ENCODE measurements at regions not wholly inside any gene's neighbourhood (a gene's known extent, or its start where the extent isn't known, plus 50 kb on each side); places are given as distances from the start of the nearest gene placed in this dataset.

GRCh38 chr12:67797185-67797741 is 148.7 kb downstream of the DYRK2 start:
- DNase-seq (ENCODE audit: low read depth, low spot score): no peak

- no peak for DNase-seq (ENCODE audit: low read depth, low spot score)
These were observed 149.2 kb downstream of the DYRK2 start for GRCh38 chr12:67797753-67798152.

- no peak for DNase-seq (ENCODE audit: low read depth, low spot score)
These were observed 150.2 kb downstream of the DYRK2 start for GRCh38 chr12:67798768-67799167.

GRCh38 chr12:67802731-67803130 is 154.2 kb downstream of the DYRK2 start:
- DNase-seq (ENCODE audit: low read depth, low spot score): peak; percentile 16

DNA sequence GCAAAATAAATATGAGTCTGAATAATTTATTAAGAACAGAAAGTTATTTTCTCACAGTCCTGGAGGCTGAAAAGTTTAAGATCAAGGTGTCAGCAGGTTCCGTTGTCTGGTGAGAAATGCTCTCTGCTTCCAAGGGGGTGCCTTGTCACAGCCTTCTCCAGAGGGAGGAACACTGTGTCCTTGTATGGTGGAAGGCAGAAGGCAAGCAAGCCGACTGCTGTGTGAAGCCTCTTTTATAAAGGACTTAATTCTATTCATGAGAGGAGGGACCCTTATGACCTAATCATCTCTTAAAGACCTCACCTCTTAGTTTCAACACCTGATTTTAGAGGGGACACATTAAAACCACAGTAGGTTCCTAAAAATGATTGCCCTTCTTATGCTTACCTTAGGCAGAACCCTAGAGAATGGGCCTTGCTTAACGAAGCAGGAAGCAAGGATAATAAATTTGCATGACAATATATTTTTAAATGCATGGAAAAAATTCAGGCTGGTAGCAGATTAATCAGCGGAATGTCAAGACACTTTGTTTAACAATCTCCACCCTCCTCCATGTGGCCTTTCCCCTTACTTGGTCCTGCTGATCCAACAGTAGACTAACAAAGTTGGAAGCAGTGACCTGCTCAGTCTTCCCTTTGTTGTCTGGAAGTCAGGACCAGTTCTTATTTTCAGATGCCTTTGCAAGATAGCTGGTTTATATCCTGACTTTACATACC is 154.9 kb downstream of the DYRK2 start:
- DNase-seq (ENCODE audit: low read depth, low spot score): no peak

DNA sequence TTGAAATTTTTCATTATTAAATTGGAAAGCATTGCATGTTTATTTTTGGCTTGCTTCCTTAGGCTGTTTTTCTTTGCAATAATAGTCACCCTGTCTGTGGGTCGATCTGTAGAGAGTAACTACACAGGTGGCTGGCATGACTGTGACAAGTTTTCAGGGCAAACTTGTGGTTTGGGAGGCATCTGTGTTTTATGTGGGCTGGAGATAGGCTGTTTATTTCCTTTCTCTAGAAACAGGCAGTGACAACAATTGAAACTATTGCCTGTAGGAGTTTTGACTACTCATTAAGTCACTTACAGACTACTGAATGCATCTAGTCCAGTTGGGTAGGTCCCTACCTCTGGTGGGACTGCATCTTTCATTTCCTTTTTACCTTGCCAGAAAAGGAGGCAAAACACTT is 155.6 kb downstream of the DYRK2 start:
- no peak for DNase-seq (ENCODE audit: low read depth, low spot score)

- DNase-seq (ENCODE audit: low read depth, low spot score): no peak
These were observed 159.3 kb downstream of the DYRK2 start for GRCh38 chr12:67807814-67808213.

GRCh38 chr12:67810166-67810565 is 161.6 kb downstream of the DYRK2 start:
- DNase-seq (ENCODE audit: low read depth, low spot score): no peak

- DNase-seq (ENCODE audit: low read depth, low spot score): no peak
These were observed 163.2 kb downstream of the DYRK2 start for GRCh38 chr12:67811437-67812361.

DNA sequence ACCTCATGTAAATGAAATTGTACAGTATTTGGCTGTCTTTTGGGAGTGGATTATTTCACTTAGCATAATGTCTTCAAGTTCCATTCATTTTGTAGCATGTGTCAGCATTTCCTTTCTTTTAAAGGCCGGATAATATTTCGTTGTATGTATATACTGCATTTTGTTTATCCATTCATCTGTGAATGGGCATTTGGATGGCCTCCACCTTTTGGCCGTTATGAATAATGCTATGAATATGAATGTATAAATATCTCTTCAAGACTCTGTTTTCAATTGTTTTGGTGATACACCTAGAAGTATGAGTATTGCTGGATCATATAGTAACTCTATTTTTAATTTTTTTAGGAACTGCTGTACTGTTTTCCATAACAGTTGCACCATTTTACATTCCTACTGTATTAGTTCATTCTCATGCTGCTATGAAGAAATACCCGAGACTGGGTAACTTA is 164.9 kb downstream of the DYRK2 start:
- no peak for DNase-seq (ENCODE audit: low read depth, low spot score)

- no peak for DNase-seq (ENCODE audit: low read depth, low spot score)
These were observed 167.7 kb downstream of the DYRK2 start for GRCh38 chr12:67816269-67816668.

DNA sequence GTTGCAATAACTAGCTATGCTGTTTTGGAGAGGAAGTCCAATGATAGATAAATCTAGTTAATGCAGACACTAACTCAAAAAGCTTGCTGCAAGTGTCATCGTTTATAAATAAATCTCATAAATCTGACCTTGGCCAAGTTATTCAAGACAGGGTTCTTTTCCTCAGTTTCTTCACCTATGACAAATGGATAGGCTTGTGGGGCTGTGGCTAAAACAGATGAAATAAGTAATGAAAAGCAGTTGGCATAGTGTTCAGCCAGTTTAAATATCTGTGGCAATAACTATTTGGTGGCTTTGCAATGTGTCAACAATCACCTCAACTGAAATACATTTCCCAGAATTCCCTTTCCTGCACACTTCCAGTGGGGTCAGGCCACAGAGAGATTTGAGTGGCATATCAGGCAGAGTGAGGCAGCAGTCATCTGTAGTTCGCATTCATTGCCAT is 169.9 kb downstream of the DYRK2 start:
- no peak for DNase-seq (ENCODE audit: low read depth, low spot score)

DNA sequence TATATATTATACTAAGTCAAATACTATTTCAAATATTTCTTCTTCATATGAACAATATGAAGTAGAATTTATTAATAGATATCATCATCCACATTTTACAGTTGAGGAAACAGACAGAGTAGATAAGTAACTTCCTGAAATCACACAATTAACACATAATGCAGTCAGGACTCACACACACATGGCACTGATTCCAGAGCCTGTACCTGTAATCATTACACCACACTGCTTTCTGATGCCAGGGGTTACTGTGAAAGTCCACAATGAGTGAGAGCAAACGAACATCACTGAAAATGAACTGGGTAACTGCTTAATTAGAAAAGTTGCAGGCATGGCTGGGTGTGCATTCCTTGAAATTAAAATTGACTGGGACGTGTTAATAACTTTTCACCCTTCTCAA is 169.3 kb upstream of the IFNG-AS1 start:
- DNase-seq (ENCODE audit: low read depth, low spot score): no peak

DNA sequence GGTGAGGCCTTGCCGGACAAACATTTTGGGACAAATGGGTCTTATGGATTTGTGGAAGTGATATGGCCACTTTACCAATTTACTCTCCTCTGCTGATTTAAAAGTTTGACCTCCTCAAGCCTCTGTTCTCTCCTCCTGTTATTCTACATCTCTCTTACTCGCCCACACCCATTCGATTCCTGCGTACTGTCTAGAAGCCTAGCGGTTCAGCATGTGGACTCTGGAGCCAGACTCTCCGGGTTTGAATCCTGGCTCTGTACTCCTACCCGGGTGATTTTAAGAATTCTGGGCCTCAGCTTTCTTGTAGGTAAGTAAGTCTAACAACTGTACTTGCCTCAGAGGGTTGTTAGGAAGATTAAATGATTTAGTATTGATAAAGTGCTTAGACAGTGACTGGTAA is 168.6 kb upstream of the IFNG-AS1 start:
- DNase-seq (ENCODE audit: low read depth, low spot score): no peak

DNA sequence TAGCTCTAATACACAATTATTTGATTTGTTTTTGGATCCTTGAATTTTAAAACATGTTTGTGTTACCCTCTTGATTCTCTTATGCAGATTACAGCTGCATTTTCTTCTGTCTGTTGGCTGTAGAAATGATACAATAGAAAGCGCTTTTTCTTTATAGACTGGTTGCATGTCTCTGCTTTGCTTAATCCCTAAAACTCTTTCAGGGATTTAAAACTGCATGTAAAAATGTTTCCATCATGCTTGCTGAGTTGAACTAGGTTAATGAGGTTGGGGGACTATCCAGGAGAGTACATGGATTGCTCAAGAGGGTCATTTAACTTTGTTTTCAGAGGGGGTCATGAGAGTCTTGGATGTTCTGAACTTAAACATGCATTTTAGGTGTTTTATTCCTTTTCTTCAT is 166.4 kb upstream of the IFNG-AS1 start:
- DNase-seq (ENCODE audit: low read depth, low spot score): no peak

GRCh38 chr12:67826148-67826547 is 163.1 kb upstream of the IFNG-AS1 start:
- no peak for DNase-seq (ENCODE audit: low read depth, low spot score)

DNA sequence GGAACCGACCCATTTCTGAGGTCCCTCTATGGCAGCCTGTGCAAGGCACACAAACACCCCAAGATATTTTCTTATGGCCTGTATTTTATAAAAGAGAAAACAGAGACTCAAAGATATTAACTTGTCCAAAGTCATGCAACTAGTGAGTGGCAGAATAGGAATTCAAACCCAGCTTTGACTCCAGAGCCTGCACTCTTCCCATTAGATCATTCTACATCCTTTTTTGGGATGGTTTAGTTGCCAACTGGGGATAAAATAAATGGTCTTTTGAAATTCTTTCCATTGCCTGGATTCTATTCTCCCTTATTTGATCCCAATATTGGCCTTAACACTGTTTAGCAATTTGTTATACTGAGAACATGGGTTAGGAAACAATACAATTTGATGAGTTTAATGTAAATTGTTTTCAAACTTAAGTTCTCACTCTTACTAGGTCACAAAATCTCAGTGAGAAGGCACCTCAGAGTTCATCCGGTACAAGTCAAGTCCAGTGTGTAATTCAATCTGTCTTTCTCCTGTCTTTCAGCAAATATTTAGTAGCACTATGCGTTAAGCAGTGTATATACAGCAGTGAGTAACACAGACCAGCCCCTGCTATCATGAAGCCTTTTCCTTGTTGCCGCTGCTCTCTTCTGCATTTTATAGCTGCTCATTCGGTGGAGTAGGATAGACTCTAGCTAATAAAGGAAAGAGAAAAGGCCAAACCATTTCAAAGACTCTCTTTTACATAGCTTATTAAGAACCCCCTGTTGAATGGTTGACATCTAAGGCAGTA is 162.1 kb upstream of the IFNG-AS1 start:
- no peak for DNase-seq (ENCODE audit: low read depth, low spot score)

DNA sequence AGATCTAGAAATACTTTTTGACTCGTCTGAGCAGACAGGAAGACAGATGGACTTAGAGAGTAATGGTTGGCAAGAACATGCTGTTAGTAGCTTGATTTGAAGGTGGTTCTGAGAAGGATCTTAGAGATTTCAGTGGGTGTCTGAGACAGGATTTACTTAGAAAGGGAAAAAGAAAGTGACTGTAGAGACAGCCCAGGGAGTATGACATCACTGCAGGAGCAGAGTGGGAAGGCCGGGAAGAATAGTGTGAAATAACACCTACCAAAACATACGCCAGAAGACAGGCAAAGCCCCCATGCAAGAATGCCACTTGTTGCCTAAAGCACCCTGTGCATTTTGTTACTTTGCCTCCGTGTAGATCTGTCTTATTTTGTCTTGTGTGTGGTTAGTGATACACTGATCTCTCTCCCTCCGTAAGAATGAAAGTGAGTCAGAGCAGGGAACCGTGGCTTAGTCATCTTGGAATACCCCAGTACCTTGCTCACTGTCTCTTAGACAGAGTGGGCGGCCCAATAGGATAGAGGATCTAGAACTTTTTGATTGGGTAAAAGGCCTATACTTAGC is 161.3 kb upstream of the IFNG-AS1 start:
- DNase-seq (ENCODE audit: low read depth, low spot score): peak; percentile 34

DNA sequence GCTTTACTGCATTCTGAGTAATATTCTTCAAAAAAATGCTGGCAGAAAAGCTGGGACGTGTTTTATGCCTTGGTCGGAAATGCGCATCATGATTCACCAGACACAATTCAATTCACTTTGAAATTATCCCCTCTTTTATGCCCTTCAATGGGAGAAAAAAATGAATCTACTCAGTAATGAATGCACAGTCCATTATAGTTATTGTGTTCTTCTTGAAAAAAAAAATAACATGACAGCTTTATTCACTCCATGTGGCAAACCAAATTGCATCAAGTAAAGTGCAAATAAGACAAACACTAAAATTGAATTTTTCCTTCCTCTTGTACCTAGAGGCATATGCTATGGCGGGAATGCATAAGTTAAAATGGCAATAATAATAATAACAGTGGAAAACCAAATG is 159.4 kb upstream of the IFNG-AS1 start:
- DNase-seq (ENCODE audit: low read depth, low spot score): no peak

GRCh38 chr12:67832155-67832554 is 157.1 kb upstream of the IFNG-AS1 start:
- DNase-seq (ENCODE audit: low read depth, low spot score): no peak

- DNase-seq (ENCODE audit: low read depth, low spot score): no peak
These were observed 155.6 kb upstream of the IFNG-AS1 start for GRCh38 chr12:67833602-67834001.
